Choroid plexus epithelial cell (primary cell): ENCODE measurements at regions not wholly inside any gene's neighbourhood (a gene's known extent, or its start where the extent isn't known, plus 50 kb on each side); places are given as distances from the start of the nearest gene placed in this dataset.

ENCODE experiments used
- DNase-seq: peaks from one replicate; pipeline ENCODE4 v3.0.0-alpha.2; 2010; ENCODE audit warnings: low read depth
- H3K4me3 ChIP-seq: 2 replicates; pipeline ENCODE4 v1.5.1; 2011; ENCODE audit warnings: low read depth, mild to moderate bottlenecking, control low read depth, low read length, moderate library complexity
- CTCF ChIP-seq: conservative IDR thresholded peaks from 2 replicates; pipeline ENCODE4 v1.5.1; 2011; ENCODE audit warnings: low read depth, mild to moderate bottlenecking, control low read depth, inconsistent platforms, low read length, moderate library complexity

GRCh38 chr13:48864100-48864499 is 111.6 kb upstream of the FNDC3A start:
- H3K4me3 ChIP-seq: no peak overlapping the region
- no peak for TF ChIP-seq CTCF
- no peak for DNase-seq

GRCh38 chr13:48866249-48866648 is 109.5 kb upstream of the FNDC3A start:
- DNase-seq: no peak
- no peak for TF ChIP-seq CTCF
- no peak overlapping the region for H3K4me3 ChIP-seq

- TF ChIP-seq CTCF: no peak
- DNase-seq: no peak
- no peak overlapping the region for H3K4me3 ChIP-seq
These were observed 102.6 kb upstream of the FNDC3A start for GRCh38 chr13:48873081-48873480.

- TF ChIP-seq CTCF: peak; percentile 22
- H3K4me3 ChIP-seq: no peak overlapping the region
- peak; percentile 31 for DNase-seq
These were observed 102.1 kb upstream of the FNDC3A start for GRCh38 chr13:48873587-48873986.

GRCh38 chr13:48874165-48874564 is 101.5 kb upstream of the FNDC3A start:
- TF ChIP-seq CTCF: no peak
- DNase-seq: no peak
- H3K4me3 ChIP-seq: no peak overlapping the region

GRCh38 chr13:48875047-48875446 is 100.7 kb upstream of the FNDC3A start:
- DNase-seq: no peak
- TF ChIP-seq CTCF: no peak
- H3K4me3 ChIP-seq: no peak overlapping the region

- H3K4me3 ChIP-seq: no peak overlapping the region
- no peak for TF ChIP-seq CTCF
- DNase-seq: no peak
These were observed 99.4 kb upstream of the FNDC3A start for GRCh38 chr13:48876289-48876688.
